ENCODE measurements at regions not wholly inside any gene's neighbourhood (a gene's known extent, or its start where the extent isn't known, plus 50 kb on each side); places are given as distances from the start of the nearest gene placed in this dataset.

DNA sequence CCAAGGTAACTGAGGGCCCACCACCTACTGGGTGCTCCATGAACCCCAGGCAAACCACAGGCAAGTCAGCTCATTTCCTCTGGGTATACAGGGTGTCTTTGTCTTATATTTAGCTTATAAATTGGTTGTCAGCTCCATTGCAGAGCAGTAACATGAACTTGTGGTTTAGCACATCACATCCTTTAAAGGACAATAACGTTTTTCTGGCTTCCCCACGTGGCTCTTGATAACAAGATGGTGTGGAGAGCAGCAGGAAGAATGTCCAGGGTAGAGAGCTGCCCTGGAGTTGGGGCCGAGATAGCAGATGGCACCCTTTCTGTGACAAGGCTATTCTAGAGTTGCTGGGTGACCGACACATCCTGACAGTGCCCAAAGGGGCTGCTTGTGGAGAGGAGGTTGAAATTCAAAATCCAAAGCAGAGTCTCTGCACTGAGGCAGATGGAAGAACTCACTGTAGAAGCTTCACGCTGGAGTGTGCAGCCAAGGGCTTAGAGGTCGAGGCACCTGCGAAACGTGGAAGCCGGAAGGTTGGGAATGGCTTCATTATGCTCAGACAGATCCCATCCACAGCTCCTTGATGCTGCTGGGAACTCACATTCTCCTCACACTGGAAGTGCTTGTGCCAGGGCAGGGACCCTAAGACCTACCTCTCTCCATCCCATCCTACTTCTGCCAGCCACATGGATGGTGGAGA lies 133.0 kb upstream of the FRY start:
- H3K27me3 Mint-ChIP-seq (ENCODE audit: unreplicated experiment) = peaks cover 16% of the 10 kb centered on the region

DNA sequence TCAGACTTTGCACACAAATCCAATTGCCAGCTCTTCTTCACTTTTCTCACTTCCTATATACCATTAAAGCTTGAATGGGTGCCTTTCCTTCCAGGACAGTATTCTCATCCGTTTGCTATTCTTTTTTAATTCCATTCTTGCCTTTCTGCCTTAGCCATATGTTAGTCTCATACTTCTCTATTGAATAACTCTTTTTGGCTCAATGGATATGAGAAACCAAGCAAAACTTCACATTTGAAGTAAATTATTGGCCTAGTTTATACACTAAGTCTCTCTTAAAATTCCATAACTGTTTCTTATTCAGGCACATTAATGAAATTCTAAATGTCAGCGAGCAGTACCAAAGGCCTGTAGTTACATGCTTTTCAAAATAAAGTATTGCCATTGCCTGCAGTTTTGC lies 129.6 kb upstream of the FRY start:
- H3K4me1 Mint-ChIP-seq (ENCODE audit: unreplicated experiment) = peaks cover 22% of the 10 kb centered on the region
- H3K36me3 Mint-ChIP-seq (ENCODE audit: unreplicated experiment) = peaks cover 2% of the 10 kb centered on the region
- no peak for DNase-seq (ENCODE audit: extremely low spot score, unreplicated experiment)
- no peak overlapping the region for H3K27ac Mint-ChIP-seq (ENCODE audit: unreplicated experiment)
- TF ChIP-seq, protein P1, sequence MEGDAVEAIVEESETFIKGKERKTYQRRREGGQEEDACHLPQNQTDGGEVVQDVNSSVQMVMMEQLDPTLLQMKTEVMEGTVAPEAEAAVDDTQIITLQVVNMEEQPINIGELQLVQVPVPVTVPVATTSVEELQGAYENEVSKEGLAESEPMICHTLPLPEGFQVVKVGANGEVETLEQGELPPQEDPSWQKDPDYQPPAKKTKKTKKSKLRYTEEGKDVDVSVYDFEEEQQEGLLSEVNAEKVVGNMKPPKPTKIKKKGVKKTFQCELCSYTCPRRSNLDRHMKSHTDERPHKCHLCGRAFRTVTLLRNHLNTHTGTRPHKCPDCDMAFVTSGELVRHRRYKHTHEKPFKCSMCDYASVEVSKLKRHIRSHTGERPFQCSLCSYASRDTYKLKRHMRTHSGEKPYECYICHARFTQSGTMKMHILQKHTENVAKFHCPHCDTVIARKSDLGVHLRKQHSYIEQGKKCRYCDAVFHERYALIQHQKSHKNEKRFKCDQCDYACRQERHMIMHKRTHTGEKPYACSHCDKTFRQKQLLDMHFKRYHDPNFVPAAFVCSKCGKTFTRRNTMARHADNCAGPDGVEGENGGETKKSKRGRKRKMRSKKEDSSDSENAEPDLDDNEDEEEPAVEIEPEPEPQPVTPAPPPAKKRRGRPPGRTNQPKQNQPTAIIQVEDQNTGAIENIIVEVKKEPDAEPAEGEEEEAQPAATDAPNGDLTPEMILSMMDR (IDR thresholded peaks at IDR 0.05) = no peak
- H3K4me3 Mint-ChIP-seq (ENCODE audit: unreplicated experiment) = no peak overlapping the region
- H3K27me3 Mint-ChIP-seq (ENCODE audit: unreplicated experiment) = peaks cover 38% of the 10 kb centered on the region
- peaks cover 7% of the 10 kb centered on the region for H3K9me3 Mint-ChIP-seq (ENCODE audit: unreplicated experiment)

More for the DNA sequence above, 133.0 kb upstream of the FRY start:
- Mint-ChIP-seq H3K4me3 (ENCODE audit: unreplicated experiment) (no peak overlapping the region), H3K4me1 (ENCODE audit: unreplicated experiment) (peaks cover 33% of the 10 kb centered on the region), H3K36me3 (ENCODE audit: unreplicated experiment) (no peaks in the 10 kb centered on the region), H3K9me3 (ENCODE audit: unreplicated experiment) (peaks cover 7% of the 10 kb centered on the region), H3K27ac (ENCODE audit: unreplicated experiment) (no peak overlapping the region)
- TF ChIP-seq, protein P1 (IDR thresholded peaks at IDR 0.05) = no peak
- no peak for DNase-seq (ENCODE audit: extremely low spot score, unreplicated experiment)

DNA sequence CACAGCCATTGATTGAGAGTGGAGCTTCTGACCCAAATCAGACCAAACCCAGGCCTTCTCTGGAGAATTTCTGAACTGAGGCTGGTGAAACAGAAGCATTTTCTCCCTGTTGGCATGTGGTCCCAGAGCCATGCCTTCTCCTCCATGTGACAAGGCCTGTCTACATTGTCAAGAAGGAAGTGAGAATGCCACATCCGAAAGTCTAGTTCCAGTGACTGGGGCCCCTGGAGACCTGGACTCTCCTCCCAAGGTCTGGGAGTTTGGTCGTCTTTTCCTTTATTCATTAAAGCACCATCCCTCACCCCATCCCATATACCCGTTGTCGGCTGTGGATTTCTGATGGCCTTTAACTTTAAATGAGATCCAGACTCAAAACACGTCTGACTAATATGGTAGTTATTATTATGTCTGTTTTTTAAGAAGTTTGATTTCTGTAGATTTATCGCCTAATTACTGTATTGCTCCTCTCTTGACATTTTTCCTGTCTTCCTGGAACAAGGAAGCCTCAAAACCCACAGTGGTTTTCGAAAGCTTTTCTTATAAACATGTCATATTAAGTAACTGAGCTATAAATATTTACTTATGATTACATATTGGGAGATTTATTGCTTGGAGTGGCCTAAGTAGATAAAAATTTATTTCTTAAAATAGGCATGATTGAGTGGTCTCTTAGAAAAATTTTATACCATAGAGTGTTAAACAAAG lies 128.3 kb upstream of the FRY start:
- H3K9me3 Mint-ChIP-seq (ENCODE audit: unreplicated experiment) = peaks cover 7% of the 10 kb centered on the region
- no peak overlapping the region for H3K4me3 Mint-ChIP-seq (ENCODE audit: unreplicated experiment)
- H3K4me1 Mint-ChIP-seq (ENCODE audit: unreplicated experiment) = peaks cover 10% of the 10 kb centered on the region
- TF ChIP-seq, protein P1 (IDR thresholded peaks at IDR 0.05) = no peak
- H3K27me3 Mint-ChIP-seq (ENCODE audit: unreplicated experiment) = peaks cover 51% of the 10 kb centered on the region
- H3K36me3 Mint-ChIP-seq (ENCODE audit: unreplicated experiment) = peaks cover 2% of the 10 kb centered on the region
- no peak for DNase-seq (ENCODE audit: extremely low spot score, unreplicated experiment)
- no peak overlapping the region for H3K27ac Mint-ChIP-seq (ENCODE audit: unreplicated experiment)

GRCh38 chr13:31904941-31905824 lies 126.4 kb upstream of the FRY start:
- no peak overlapping the region for H3K4me3 Mint-ChIP-seq (ENCODE audit: unreplicated experiment)
- peaks cover 7% of the 10 kb centered on the region for H3K9me3 Mint-ChIP-seq (ENCODE audit: unreplicated experiment)
- no peak for DNase-seq (ENCODE audit: extremely low spot score, unreplicated experiment)
- peaks cover 60% of the 10 kb centered on the region for H3K27me3 Mint-ChIP-seq (ENCODE audit: unreplicated experiment)
- TF ChIP-seq, protein P1 (IDR thresholded peaks at IDR 0.05) = no peak
- H3K27ac Mint-ChIP-seq (ENCODE audit: unreplicated experiment) = no peak overlapping the region
- H3K36me3 Mint-ChIP-seq (ENCODE audit: unreplicated experiment) = peaks cover 2% of the 10 kb centered on the region
- H3K4me1 Mint-ChIP-seq (ENCODE audit: unreplicated experiment) = peaks cover 6% of the 10 kb centered on the region

Data from osteocyte (in vitro differentiated cells).